Uterus (tissue), 2 donors: ENCODE measurements at regions not wholly inside any gene's neighbourhood (a gene's known extent, or its start where the extent isn't known, plus 50 kb on each side); places are given as distances from the start of the nearest gene placed in this dataset.

Experiments used
- CTCF ChIP-seq, 4 experiments: fragments of 200-600 bp in 2 of 4; fragments of 450-650 bp in 2 of 4; sonication (generic) in 2 of 4; IDR thresholded peaks; one replicate each; pipeline ENCODE4 v1.5.1; 2016 to 2019; ENCODE audit warnings: antibody characterized with exemption in 4 of 4, mild to moderate bottlenecking in 2 of 4, moderate library complexity in 1 of 4
- POLR2A ChIP-seq, 2 donors: fragments of 450-650 bp; IDR thresholded peaks; one replicate each; pipeline ENCODE4 v1.6.1; 2016; ENCODE audit warnings: antibody characterized with exemption in 2 of 2, mild to moderate bottlenecking in 1 of 2, moderate library complexity in 1 of 2

- TF ChIP-seq CTCF (IDR thresholded peaks at IDR 0.05) (no peak), POLR2A (IDR thresholded peaks at IDR 0.05) (no peak)
Measured at GRCh38 chr2:122237450-122237849, 482.0 kb downstream of the TSN start.
